Erythroblast (primary cell): ENCODE measurements at regions not wholly inside any gene's neighbourhood (a gene's known extent, or its start where the extent isn't known, plus 50 kb on each side); places are given as distances from the start of the nearest gene placed in this dataset.
"Not testable (repeated sequence)": the region's sequence is repeated elsewhere in the genome, so short reads cannot be mapped to it uniquely, and the experiment has no call there.

Experiments
- DNase-seq, 2 experiments: peaks; one replicate each; lab custom pipeline; 2025; lab: John Stamatoyannopoulos, UW
- GATA1 ChIP-seq: IDR thresholded peaks from 2 replicates; pipeline ENCODE4 v1.6.1; 2011; ENCODE audit warnings: low read depth, mild to moderate bottlenecking, control low read depth, low read length, moderate library complexity
- POLR2A ChIP-seq: IDR thresholded peaks from 2 replicates; pipeline ENCODE4 v1.6.1; 2011; ENCODE audit warnings: mild to moderate bottlenecking, low read length

DNA sequence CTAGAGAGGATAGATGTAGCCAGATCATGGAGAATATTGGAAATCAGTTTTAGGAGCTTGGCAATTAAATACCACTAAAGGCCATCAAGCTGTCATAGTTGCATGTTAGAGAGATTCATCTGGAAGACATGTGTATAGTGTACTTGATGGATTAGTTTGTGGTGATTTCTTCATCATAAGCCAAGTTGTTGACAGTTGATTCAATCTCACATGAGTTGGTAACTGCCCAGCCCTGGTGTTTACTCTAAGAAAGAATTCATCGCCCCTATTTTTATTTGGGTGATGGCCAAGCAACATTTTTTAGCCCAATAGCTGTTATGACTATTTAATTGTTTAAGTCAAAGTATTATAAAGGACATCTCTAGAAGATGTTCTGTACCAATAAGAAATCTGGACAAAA is 737.6 kb downstream of the PLA2G4A start:
- TF ChIP-seq GATA1 (no peak), POLR2A (no peak)
- DNase-seq, result no peak

DNA sequence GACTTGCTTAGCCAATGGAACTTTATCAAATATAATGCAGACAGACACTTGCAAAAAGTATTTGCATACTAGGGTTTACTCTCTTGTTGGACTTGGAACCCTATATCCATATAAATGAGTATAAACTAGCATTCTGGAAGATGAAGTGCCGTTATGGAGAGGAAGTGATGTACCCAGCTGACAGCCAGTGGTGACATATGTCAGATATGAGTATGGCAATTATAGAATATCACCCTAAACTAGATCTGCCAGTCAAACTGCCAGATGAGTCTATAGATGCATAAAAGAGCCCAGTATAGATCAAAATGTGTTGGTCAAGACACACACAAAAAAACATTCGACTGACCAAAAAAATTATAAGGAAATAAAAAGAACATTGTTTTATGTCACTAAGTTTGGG is 739.3 kb downstream of the PLA2G4A start:
- TF ChIP-seq POLR2A, result no peak
- no peak for DNase-seq

DNA sequence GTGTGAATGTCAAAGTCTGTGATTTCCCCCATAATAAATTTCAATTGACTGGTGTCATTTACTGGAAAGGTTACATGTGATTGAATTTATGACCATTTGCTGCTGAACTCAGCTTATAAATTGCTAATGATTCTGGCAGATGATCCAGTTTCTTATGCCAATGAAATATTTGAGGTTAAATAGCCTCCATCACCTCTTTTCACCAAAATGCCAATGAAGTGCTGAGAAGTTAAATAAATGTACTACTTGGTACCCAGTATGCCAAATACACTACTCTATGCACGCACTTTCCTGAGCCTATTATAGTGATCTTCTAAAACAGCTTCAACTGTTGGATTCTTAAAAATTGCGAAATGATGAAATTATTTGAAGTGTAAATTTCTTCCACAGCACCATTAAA is 741.4 kb downstream of the PLA2G4A start:
- no peak for DNase-seq
- TF ChIP-seq POLR2A (no peak), GATA1 (no peak)

DNA sequence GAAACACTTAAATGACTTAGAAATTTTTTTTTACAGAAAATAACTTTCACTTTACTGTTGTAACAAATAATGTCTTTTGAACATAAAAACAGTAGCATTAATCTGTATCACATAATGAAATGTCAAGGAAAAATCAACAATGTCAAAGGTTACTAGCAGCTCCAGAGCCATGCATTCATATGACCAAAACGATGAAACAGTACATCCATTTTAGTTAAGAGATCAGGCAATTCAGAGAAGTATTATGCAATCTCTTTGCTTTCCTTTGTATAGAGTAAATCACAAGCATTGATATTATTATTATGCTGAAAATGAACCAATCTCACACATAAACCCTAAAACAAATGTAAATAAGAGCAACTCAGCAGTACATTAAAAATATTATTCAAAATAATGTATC is 748.9 kb downstream of the PLA2G4A start:
- DNase-seq, result no peak
- no peak for TF ChIP-seq POLR2A
- no peak for TF ChIP-seq GATA1

DNA sequence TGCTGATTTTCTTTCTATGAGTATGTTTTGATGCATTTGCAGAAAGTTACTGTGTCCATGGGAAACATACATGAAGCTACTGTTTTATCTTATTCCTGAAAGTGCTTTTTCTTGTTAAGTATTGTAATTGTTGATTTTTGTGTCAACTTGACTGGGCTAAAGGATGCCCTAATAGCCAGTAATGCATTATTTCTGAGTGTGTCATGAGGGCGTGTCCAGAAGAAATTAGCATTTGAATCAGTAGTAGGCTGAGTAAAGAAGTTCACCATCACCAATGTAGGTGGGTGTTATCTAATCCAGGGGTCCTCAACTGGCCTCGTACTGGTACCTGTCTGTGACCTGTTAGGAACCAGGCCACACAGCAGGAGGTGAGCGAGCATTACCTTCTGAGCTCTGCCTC is 760.2 kb downstream of the PLA2G4A start:
- DNase-seq, result no peak
- TF ChIP-seq POLR2A (no peak), GATA1 (no peak)

DNA sequence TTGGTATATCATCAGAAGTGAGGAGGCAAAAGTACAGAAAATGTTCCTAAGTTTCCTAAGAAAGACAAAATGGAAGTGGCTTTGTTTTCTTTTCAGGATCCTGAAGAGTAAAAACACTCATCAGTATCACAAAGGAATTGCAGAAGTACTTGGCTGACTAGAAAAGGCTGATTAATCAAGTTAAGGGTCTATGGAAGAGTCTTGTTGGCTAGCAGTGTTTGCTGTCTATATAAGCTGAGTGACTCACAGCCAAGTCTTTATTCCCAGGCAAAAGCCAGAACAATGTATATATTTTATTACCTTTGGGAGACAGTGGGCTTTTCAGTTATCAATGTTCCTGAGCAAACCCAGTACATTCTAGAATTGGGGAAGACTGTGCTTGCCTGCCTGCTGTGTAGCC is 777.0 kb downstream of the PLA2G4A start:
- DNase-seq, result no peak
- no peak for TF ChIP-seq POLR2A
- no peak for TF ChIP-seq GATA1

DNA sequence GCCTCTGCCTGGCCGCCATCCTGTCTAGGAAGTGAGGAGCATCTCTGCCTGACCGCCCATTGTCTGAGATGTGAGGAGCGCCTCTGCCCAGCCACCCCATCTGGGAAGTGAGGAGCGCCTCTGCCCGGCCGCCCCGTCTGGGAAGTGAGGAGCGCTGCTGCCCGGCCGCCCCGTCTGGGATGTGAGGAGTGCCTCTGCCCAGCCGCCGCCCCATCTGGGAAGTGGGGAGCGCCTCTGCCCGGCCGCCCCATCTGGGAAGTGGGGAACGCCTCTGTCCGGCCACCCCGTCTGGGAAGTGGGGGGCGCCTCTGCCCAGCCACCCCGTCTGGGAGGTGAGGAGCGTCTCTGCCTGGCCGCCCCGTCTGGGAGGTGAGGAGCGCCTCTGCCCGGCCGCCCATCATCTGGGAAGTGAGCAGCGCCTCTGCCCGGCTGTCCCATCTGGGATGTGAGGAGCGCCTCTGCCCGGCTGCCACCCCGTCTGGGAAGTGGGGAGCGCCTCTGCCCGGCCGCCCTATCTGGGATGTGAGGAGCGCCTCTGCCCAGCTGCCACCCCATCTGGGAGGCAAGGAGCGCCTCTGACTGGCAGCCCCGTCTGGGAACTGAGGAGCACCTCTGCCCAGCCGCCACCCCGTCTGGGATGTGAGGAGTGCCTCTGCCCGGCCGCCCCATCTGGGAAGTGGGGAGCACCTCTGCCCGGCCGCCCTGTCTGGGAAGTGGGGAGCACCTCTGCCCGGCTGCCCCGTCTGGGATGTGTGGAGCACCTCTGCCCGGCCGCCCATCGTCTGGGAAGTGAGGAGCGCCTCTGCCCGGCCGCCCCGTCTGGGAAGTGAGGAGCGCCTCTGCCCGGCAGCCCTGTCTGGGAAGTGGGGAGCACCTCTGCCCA is 787.3 kb downstream of the PLA2G4A start:
- not testable (repeated sequence) for DNase-seq

DNA sequence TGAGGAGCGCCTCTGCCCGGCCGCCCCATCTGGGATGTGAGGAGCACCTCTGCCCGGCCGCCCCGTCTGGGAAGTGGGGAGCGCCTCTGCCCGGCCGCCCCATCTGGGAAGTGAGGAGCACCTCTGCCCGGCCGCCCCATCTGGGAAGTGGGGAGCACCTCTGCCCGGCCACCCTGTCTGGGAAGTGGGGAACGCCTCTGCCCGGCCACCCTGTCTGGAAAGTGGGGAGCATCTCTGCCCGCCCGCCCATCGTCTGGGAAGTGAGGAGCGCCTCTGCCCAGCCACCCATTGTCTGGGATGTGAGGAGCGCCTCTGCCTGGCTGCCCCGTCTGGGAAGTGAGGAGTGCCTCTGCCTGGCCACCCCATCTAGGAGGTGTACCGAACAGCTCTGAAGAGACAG is 788.1 kb downstream of the PLA2G4A start:
- DNase-seq, result not testable (repeated sequence)

DNA sequence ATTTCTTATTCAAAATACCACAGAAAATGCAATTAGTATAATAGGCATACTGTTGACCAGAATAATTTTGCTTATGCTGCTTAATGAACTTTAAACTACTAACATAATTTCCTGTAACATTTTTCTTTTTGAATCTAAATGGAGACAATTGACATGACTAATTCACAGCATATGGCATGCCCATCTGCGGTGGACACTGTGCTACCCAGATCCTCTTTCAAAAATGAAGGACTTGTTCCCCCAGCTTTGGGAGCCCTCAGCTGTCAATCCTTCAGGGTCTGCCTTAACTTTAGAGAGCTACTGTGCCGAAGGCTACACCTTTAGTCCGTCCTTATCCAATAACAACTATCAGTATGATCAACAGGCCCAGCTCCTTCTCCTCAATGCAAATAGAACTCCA is 789.0 kb downstream of the PLA2G4A start:
- TF ChIP-seq GATA1 (no peak), POLR2A (no peak)

DNA sequence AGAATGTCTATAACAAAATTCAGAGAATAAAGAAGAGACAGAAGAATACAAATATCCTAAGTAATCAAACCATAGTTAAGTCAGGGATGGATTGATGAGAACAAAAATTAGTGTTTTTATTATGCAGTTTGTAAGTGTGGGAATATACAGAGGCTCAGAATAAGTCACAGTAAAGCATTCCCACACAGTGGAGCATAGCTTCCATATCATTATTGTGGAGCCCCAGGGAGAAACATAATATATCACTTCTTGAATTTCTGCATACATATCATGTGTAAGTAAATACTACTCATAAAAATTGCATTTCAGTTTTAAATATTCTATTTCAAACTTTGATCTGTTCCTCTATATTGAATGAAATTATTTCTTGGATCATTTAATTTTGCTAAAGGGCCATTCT is 790.4 kb downstream of the PLA2G4A start:
- TF ChIP-seq POLR2A (no peak), GATA1 (no peak)
- DNase-seq, result no peak

More for the DNA sequence above, 789.0 kb downstream of the PLA2G4A start:
- DNase-seq, result no peak

DNA sequence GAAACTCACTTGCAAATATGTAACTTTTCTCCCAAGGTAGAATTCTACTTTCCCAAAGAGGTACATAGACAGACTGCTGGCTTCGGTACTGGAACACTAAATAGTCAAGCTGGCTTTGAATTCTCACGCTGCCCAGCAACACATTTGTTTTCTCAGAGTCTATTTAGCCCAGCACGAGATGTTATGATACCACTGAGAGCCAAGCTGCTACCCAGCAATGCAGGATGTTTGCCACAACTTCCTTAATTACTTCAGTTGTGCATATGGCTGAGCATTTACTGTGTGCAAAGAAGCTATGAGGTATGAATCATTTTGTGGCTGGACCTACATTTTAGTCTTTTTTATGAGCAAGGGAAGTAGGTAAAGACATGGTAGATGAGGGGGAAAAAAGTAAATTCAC is 793.2 kb downstream of the PLA2G4A start:
- TF ChIP-seq POLR2A (no peak), GATA1 (no peak)

DNA sequence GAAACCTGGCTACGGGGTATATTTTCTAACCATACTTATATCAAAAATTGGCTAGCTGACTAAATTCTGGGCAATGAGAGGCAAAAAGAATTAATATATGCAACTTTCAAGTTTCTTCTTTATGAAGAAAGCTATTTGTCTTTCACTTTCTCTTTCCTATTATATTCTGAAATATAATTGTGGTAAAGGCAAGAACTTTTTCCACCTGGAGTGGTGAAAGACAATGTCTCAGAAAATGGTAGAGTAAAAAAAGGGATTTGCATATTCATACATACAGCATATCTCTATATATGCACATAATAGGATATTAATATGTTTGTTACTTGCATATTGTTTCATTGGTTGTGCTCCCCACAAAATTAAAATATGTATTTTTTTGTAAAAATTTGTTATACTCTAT is 793.8 kb downstream of the PLA2G4A start:
- DNase-seq, result no peak
- TF ChIP-seq POLR2A (no peak), GATA1 (no peak)

More for the DNA sequence above, 793.2 kb downstream of the PLA2G4A start:
- no peak for DNase-seq

DNA sequence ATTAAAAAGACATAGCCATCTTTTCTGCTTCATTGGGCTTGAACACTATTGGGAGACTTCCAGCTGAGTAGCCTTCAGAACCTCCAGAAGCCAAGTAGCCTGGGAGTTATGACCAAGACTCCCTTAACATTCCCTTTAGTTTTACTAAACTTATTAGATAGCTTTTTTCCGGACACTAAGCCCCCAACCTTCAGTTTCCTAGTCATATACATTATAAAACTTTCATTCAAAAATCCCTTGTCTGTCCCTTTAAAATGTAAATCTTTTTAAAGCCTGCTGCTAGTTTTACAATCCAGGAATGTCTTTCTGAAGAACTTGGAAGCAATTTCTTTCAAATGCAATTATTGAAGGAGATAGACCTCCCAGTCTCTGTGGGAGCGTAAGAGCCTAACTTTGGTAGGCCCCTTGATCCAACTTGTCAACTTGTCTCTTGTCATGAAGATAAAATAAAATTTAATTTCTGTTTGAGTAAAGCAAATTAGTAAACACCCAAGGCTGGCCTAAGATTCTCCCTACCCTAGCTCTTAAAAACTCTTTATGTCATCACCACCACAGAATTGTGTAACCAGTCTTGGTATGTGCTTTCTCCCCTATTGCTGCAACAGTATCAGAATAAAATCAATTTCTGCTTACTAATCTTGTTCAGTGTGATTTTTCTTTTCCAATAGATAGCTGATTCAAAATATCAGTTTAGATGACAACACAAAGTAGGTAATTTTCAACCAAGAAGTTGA is 796.2 kb downstream of the PLA2G4A start:
- no peak for DNase-seq
- TF ChIP-seq POLR2A (no peak), GATA1 (no peak)

DNA sequence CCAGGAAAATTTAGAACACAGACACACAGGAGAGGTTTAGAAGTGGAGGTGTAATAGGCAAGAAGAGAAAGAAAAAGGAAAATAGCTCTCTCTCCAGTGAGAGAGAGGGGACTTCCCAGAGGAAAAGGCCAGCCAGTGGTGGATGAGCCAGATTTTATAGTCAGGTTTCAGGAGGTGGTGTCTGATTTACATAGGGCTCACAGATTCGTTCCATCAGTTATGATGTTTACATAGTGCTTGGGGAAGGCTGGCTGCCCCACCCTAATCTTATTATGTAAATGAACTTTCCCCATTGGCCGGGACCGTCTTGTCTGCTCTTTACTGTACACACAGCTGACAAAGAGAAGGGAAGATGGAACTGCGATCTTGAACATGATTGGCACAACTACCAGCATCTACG is 797.3 kb downstream of the PLA2G4A start:
- no peak for DNase-seq
- TF ChIP-seq GATA1, result no peak
- TF ChIP-seq POLR2A, result no peak

DNA sequence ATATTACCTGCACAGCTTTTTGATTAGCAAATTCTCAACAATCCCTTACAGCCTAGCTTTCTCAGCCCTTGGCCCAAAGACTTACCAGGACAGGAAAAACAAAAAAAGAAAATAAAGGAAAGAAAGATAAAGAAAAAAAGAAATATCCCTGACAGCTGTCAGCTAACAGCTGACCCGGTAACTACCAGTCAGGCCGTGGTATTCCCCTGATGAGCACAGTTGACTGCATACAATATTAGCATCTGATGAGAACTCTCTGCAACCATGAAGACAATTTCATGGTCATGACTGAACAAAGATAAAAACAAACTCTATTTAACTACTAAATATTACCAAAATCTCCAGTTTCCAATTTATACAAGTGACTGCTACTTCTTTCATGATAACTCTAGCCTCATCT is 798.8 kb downstream of the PLA2G4A start:
- TF ChIP-seq GATA1 (no peak), POLR2A (no peak)
- DNase-seq, result no peak
